ENCODE measurements at regions not wholly inside any gene's neighbourhood (a gene's known extent, or its start where the extent isn't known, plus 50 kb on each side); places are given as distances from the start of the nearest gene placed in this dataset.

GRCh38 chr5:175357995-175358394, 86.0 kb downstream of the DRD1 start:
- TF ChIP-seq EZH2phosphoT487 (IDR thresholded peaks at IDR 0.05; ENCODE audit: borderline replicate concordance, low read length) = no peak
- TF ChIP-seq EZH2 (IDR thresholded peaks at IDR 0.05; ENCODE audit: low read length, unreplicated experiment) = no peak
- no peak for TF ChIP-seq CTCF (conservative IDR thresholded peaks at IDR 0.05; ENCODE audit: low read depth, low read length)

DNA sequence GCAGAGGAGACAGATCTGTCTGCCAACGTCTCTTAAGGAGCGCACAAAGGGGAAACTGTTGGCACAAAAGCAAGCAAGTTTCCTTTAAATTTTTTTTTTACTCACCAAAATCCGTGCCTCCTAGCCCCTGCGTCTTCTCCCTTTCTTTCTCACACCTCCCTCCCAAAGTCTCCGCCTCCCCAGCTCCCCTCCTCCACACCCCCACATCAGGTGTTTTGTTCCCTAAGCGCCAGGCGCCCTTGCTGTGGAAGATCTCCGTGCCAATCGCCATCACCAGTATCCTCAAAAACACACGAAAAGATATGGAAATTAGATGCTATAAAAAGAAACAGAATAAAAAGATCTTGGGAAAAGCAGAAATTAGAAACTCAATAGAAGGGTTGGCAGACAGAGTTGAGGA, 87.6 kb downstream of the DRD1 start:
- BruUV-seq (replicated peaks) = no TSS peak
- POLR2A ChIA-PET (ENCODE audit: unreplicated experiment) = no interaction called here

More at GRCh38 chr5:175357995-175358394, 86.0 kb downstream of the DRD1 start:
- H3K36me3 ChIP-seq (ENCODE audit: low read depth, low read length) = no peaks in the 10 kb centered on the region
- H3K9ac ChIP-seq (ENCODE audit: low read length) = no peak overlapping the region
- no peak overlapping the region for H3K4me2 ChIP-seq (ENCODE audit: low read length)
- no peak overlapping the region for H2AFZ ChIP-seq (ENCODE audit: low read length)
- no peaks in the 10 kb centered on the region for H4K20me1 ChIP-seq (ENCODE audit: low read length)
- no peak for DNase-seq
- no peaks in the 10 kb centered on the region for H3K9me3 ChIP-seq (ENCODE audit: low read length)
- ChIA-PET POLR2A (ENCODE audit: unreplicated experiment) (no interaction called here), CTCF (no interaction called here)
- no peaks in the 10 kb centered on the region for H3F3A ChIP-seq (ENCODE audit: low read length, unreplicated experiment)
- H3K27me3 ChIP-seq (ENCODE audit: low read length) = peaks cover 9% of the 10 kb centered on the region; the same call in 1 of the 2 replicates
- intact Hi-C loops (cut with micrococcal nuclease) = no loop called here
- no peak for ATAC-seq
- H3K9me2 ChIP-seq (replicated peaks; ENCODE audit: low read length) = no peaks in the 10 kb centered on the region
- no TSS peak for BruUV-seq (replicated peaks)
- no peak overlapping the region for H3K4me3 ChIP-seq (ENCODE audit: low read length)
- no peaks in the 10 kb centered on the region for H3K79me2 ChIP-seq (ENCODE audit: low read length)
- no peaks in the 10 kb centered on the region for H3K4me1 ChIP-seq (ENCODE audit: insufficient read depth, low read length)
- H3K27ac ChIP-seq (ENCODE audit: low read length) = no peak overlapping the region

More for the DNA sequence above, 87.6 kb downstream of the DRD1 start:
- DNase-seq (no peak), ATAC-seq (no peak)
- intact Hi-C loops (cut with micrococcal nuclease) = no loop called here
- CTCF ChIA-PET = no interaction called here
- TF ChIP-seq CTCF (conservative IDR thresholded peaks at IDR 0.05; ENCODE audit: low read depth, low read length) (no peak), EZH2phosphoT487 (IDR thresholded peaks at IDR 0.05; ENCODE audit: borderline replicate concordance, low read length) (no peak), EZH2 (IDR thresholded peaks at IDR 0.05; ENCODE audit: low read length, unreplicated experiment) (no peak)
- H3K27ac ChIP-seq (ENCODE audit: low read length) = no peak overlapping the region
- no peaks in the 10 kb centered on the region for H3K9me3 ChIP-seq (ENCODE audit: low read length)
- H3K4me1 ChIP-seq (ENCODE audit: insufficient read depth, low read length) = no peaks in the 10 kb centered on the region
- no peaks in the 10 kb centered on the region for H3K9me2 ChIP-seq (replicated peaks; ENCODE audit: low read length)
- no peaks in the 10 kb centered on the region for H4K20me1 ChIP-seq (ENCODE audit: low read length)
- no peak overlapping the region for H3K4me3 ChIP-seq (ENCODE audit: low read length)
- H3K79me2 ChIP-seq (ENCODE audit: low read length) = no peaks in the 10 kb centered on the region
- H3K36me3 ChIP-seq (ENCODE audit: low read depth, low read length) = no peaks in the 10 kb centered on the region
- no peaks in the 10 kb centered on the region for H3F3A ChIP-seq (ENCODE audit: low read length, unreplicated experiment)
- no peak overlapping the region for H2AFZ ChIP-seq (ENCODE audit: low read length)
- no peak overlapping the region for H3K4me2 ChIP-seq (ENCODE audit: low read length)
- H3K27me3 ChIP-seq (ENCODE audit: low read length) = no peaks in the 10 kb centered on the region
- H3K9ac ChIP-seq (ENCODE audit: low read length) = no peak overlapping the region
